Fibroblast of lung (primary cell): ENCODE measurements at regions not wholly inside any gene's neighbourhood (a gene's known extent, or its start where the extent isn't known, plus 50 kb on each side); places are given as distances from the start of the nearest gene placed in this dataset.

ENCODE experiments used
- DNase-seq, 2 donors: peaks; one replicate each; pipeline versions ENCODE4 v3.0.0 to v3.0.0-alpha.2; 2010; ENCODE audit warnings: low read depth in 2 of 2
- H2AFZ ChIP-seq: 2 replicates; pipeline ENCODE4 v1.5.1; 2012; ENCODE audit warnings: low read length, control low read depth, inconsistent platforms
- H3K27ac ChIP-seq: 2 replicates; pipeline ENCODE4 v1.5.1; 2011; ENCODE audit warnings: low read length, control low read depth; ENCODE audit not compliant: insufficient read depth
- H3K27me3 ChIP-seq: 2 replicates; pipeline ENCODE4 v1.5.1; 2011; ENCODE audit warnings: mild to moderate bottlenecking, low read length; ENCODE audit not compliant: control insufficient read depth, insufficient read depth
- H3K36me3 ChIP-seq: 2 replicates; pipeline ENCODE4 v1.5.1; 2011; ENCODE audit warnings: low read length; ENCODE audit not compliant: control insufficient read depth, insufficient read depth
- H3K4me1 ChIP-seq: 2 replicates; pipeline ENCODE4 v1.5.1; 2011; ENCODE audit warnings: low read length; ENCODE audit not compliant: control insufficient read depth, insufficient read depth; ENCODE audit errors: extremely low read depth
- H3K4me2 ChIP-seq: 2 replicates; pipeline ENCODE4 v1.5.1; 2011; ENCODE audit warnings: low read length, control low read depth; ENCODE audit not compliant: insufficient read depth; ENCODE audit errors: extremely low read depth
- H3K4me3 ChIP-seq, 4 experiments: fragments of 200-600 bp in 1 of 4; sonication (generic) in 1 of 4; replicated peaks in 1 of 4; 2 replicates each; pipeline ENCODE4 v1.5.1; 2011 to 2016; ENCODE audit warnings: low read length in 4 of 4, low read depth in 3 of 4, mild to moderate bottlenecking in 3 of 4, control low read depth in 2 of 4, inconsistent platforms in 1 of 4, mixed read lengths in 1 of 4; ENCODE audit not compliant: insufficient read depth in 1 of 4; ENCODE audit errors: control extremely low read depth in 1 of 4
- H3K79me2 ChIP-seq: 2 replicates; pipeline ENCODE4 v1.5.1; 2012; ENCODE audit warnings: mild to moderate bottlenecking, low read length, inconsistent platforms; ENCODE audit not compliant: control insufficient read depth, insufficient read depth
- H3K9ac ChIP-seq: 2 replicates; pipeline ENCODE4 v1.5.1; 2011; ENCODE audit warnings: mild to moderate bottlenecking, low read length, control low read depth; ENCODE audit not compliant: insufficient read depth
- H3K9me3 ChIP-seq: 2 replicates; pipeline ENCODE4 v1.5.1; 2012; ENCODE audit warnings: low read depth, low read length; ENCODE audit not compliant: control insufficient read depth, insufficient read depth
- H4K20me1 ChIP-seq: 2 replicates; pipeline ENCODE4 v1.5.1; 2011; ENCODE audit warnings: low read length; ENCODE audit not compliant: control insufficient read depth, insufficient read depth; ENCODE audit errors: extremely low read depth
- EZH2 ChIP-seq: IDR thresholded peaks from 2 replicates; pipeline ENCODE4 v1.5.1; 2012; ENCODE audit warnings: low read length, control low read depth, mild to moderate bottlenecking; ENCODE audit errors: missing control alignments
- TF ChIP-seq, protein P1 (sequence below), 2 donors: IDR thresholded peaks in 1 of 2; conservative IDR thresholded peaks in 1 of 2; 1 replicate in 1 of 2; 2 replicates in 1 of 2; pipeline ENCODE4 v1.5.1; 2011 to 2012; ENCODE audit warnings: low read length in 2 of 2, control low read depth in 1 of 2, inconsistent platforms in 1 of 2, low read depth in 1 of 2, mild to moderate bottlenecking in 1 of 2

DNA sequence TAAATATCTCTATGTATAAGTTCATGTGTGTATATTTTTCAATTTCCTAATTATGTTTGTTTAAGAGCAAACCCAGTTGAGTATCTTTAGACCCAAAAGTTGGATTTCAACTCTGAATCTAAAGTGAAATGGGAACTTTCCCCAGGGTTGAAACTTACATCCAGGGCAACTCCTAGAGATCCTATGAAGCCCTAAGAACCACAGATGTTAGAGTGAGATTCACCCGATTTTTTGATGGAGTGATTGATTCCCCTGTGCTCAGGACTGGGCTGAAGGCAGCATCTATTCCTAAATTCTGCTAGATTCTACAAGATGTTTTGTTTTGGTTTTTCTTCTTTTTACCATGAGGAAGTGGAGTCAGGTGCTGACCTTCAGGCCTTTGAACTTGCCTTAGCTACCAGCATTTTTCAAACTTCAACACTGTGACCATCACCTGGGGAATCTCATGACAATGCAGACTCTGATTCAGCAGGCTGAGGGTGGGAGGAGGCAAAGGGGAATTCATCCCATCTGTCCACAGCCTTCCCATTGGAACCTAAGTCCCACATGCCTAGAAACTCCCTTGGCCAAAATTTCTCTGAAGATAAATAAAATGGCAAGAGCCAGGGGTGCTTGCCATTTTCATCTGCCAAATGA, 145.5 kb downstream of the ETS2 start:
- Histone ChIP-seq H3K4me2 (no peak overlapping the region), H3K9me3 (no peaks in the 10 kb centered on the region), H2AFZ (no peak overlapping the region), H3K79me2 (no peaks in the 10 kb centered on the region), H3K36me3 (no peaks in the 10 kb centered on the region), H3K4me1 (peaks cover 12% of the 10 kb centered on the region), H4K20me1 (no peaks in the 10 kb centered on the region), H3K27ac (no peak overlapping the region), H3K27me3 (no peaks in the 10 kb centered on the region), H3K4me3 (no peak overlapping the region), H3K9ac (no peak overlapping the region)
- DNase-seq: no peak
- TF ChIP-seq, protein P1, sequence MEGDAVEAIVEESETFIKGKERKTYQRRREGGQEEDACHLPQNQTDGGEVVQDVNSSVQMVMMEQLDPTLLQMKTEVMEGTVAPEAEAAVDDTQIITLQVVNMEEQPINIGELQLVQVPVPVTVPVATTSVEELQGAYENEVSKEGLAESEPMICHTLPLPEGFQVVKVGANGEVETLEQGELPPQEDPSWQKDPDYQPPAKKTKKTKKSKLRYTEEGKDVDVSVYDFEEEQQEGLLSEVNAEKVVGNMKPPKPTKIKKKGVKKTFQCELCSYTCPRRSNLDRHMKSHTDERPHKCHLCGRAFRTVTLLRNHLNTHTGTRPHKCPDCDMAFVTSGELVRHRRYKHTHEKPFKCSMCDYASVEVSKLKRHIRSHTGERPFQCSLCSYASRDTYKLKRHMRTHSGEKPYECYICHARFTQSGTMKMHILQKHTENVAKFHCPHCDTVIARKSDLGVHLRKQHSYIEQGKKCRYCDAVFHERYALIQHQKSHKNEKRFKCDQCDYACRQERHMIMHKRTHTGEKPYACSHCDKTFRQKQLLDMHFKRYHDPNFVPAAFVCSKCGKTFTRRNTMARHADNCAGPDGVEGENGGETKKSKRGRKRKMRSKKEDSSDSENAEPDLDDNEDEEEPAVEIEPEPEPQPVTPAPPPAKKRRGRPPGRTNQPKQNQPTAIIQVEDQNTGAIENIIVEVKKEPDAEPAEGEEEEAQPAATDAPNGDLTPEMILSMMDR (conservative IDR thresholded peaks at IDR 0.05 in 1 of 2, IDR thresholded peaks at IDR 0.05 in 1 of 2; ENCODE audit: low read depth in 1 of 2, low read length in 2 of 2): no peak
- no peak for TF ChIP-seq EZH2

DNA sequence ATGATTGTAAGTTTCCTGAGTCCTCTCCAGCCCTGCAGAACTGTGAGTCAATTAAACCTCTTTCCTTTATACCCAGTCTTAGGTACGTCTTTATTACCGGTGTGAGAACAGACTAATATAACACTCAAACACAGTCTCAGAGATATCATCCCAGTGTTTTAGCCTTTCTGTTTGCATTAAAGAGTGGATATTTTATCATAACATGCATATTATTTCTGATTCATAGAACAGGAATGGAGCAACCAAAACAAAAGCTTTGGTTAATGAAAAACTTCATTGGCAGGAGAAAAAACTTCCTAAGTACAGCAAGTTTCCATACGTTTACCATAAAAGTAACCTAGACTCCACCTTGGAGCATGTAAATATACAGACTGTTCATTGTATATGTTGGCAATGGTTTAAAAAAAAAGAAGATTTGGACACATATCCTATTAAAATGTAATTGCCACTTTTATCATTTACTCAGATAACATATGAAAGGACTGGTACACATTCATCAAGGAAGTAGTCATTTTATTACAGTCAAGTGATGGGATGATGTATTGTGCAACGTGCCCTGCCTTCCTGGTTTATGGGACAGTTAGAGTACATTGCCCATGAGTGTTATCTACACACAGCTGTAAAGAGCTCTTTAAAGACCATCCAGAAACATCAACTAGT, 144.8 kb downstream of the ETS2 start:
- Histone ChIP-seq H3K4me1 (peaks cover 5% of the 10 kb centered on the region), H3K4me3 (no peak overlapping the region), H4K20me1 (no peaks in the 10 kb centered on the region), H3K27me3 (no peaks in the 10 kb centered on the region), H3K9ac (no peak overlapping the region), H3K4me2 (no peak overlapping the region), H3K79me2 (no peaks in the 10 kb centered on the region), H3K27ac (no peak overlapping the region), H3K9me3 (no peaks in the 10 kb centered on the region), H3K36me3 (no peaks in the 10 kb centered on the region), H2AFZ (no peak overlapping the region)
- no peak for TF ChIP-seq EZH2
- TF ChIP-seq, protein P1 (conservative IDR thresholded peaks at IDR 0.05 in 1 of 2, IDR thresholded peaks at IDR 0.05 in 1 of 2; ENCODE audit: low read depth in 1 of 2, low read length in 2 of 2): no peak
- peak in 1 of 2 donors; percentile 47 for DNase-seq

DNA sequence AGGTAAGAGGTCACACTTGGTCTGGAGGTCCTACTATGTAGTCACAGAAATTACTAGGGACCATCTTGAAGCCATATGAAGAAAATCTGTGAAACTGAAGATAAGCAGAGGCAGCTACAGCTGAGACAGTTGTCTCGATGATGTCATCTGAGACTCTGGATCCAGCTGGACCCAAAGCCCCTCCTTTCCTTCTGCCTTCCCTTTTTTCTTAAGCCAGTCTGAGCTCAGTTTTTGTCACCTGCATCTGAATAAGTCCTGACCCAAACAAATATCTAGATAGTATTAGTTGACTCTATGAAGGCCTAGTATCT, 143.3 kb downstream of the ETS2 start:
- Histone ChIP-seq H3K79me2 (no peaks in the 10 kb centered on the region), H3K4me3 (no peak overlapping the region), H3K9me3 (no peaks in the 10 kb centered on the region), H3K27ac (no peak overlapping the region), H3K9ac (no peak overlapping the region), H3K4me1 (peaks cover 7% of the 10 kb centered on the region), H2AFZ (no peak overlapping the region), H4K20me1 (no peaks in the 10 kb centered on the region), H3K4me2 (no peak overlapping the region), H3K27me3 (no peaks in the 10 kb centered on the region), H3K36me3 (no peaks in the 10 kb centered on the region)
- TF ChIP-seq, protein P1 (conservative IDR thresholded peaks at IDR 0.05 in 1 of 2, IDR thresholded peaks at IDR 0.05 in 1 of 2; ENCODE audit: low read depth in 1 of 2, low read length in 2 of 2): no peak
- no peak for TF ChIP-seq EZH2
- no peak for DNase-seq
